ENCODE measurements at regions not wholly inside any gene's neighbourhood (a gene's known extent, or its start where the extent isn't known, plus 50 kb on each side); places are given as distances from the start of the nearest gene placed in this dataset.

DNA sequence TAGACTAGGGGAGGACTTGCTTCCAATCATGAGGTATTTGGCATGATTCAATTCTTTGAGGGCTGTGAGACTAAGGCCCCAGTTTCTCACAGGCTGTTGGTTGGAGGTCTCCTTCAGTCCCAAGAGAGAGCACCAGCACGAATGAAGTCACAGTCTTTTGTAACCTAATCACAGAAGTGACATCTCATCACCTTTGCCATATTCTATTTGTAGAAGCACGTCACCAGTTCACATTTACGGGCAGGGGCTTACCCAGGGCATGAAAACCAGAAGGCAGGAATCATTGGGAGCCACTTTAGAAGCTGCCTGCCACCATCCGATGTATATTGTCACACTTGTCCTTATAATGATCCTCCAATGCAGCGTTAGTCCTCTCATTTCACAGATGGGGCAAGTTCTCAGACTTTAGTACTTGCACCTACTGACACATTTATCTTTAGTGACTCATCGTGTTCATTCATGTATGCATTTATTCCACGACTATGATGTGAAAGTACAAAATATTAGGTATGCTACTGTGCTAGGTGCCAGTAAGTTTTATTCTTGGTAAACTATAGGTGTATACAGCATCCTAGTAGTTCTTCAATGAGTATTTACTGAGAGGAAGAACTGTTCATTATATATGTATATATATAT lies 163.8 kb upstream of the PGRMC2 start:
- TF ChIP-seq, protein P1, sequence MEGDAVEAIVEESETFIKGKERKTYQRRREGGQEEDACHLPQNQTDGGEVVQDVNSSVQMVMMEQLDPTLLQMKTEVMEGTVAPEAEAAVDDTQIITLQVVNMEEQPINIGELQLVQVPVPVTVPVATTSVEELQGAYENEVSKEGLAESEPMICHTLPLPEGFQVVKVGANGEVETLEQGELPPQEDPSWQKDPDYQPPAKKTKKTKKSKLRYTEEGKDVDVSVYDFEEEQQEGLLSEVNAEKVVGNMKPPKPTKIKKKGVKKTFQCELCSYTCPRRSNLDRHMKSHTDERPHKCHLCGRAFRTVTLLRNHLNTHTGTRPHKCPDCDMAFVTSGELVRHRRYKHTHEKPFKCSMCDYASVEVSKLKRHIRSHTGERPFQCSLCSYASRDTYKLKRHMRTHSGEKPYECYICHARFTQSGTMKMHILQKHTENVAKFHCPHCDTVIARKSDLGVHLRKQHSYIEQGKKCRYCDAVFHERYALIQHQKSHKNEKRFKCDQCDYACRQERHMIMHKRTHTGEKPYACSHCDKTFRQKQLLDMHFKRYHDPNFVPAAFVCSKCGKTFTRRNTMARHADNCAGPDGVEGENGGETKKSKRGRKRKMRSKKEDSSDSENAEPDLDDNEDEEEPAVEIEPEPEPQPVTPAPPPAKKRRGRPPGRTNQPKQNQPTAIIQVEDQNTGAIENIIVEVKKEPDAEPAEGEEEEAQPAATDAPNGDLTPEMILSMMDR (optimal IDR thresholded peaks at IDR 0.05 in 1 of 3, IDR thresholded peaks at IDR 0.05 in 1 of 3, conservative IDR thresholded peaks at IDR 0.05 in 1 of 3; ENCODE audit: extremely low read depth in 1 of 3, insufficient read depth in 2 of 3, low read length in 3 of 3), result no peak
- TF ChIP-seq EZH2 (IDR thresholded peaks at IDR 0.05; ENCODE audit: low read length), result no peak

Data from keratinocyte (primary cell).